Stomach (tissue), 8 donors: ENCODE measurements at regions not wholly inside any gene's neighbourhood (a gene's known extent, or its start where the extent isn't known, plus 50 kb on each side); places are given as distances from the start of the nearest gene placed in this dataset.
A peak's percentile ranks its signal among the peaks of the same experiment; 100 is the strongest.

Experiments
- DNase-seq, 2 donors: peaks; one replicate each; pipeline versions ENCODE4 v3.0.0 to v3.0.0-alpha.2; 2013 to 2019
- H3K27ac ChIP-seq, 5 donors: fragments of 200-600 bp in 4 of 5; sonication (generic) in 4 of 5; one replicate each; pipeline ENCODE4 v1.5.1; 2013 to 2019; ENCODE audit warnings: mild to moderate bottlenecking in 1 of 5, moderate library complexity in 1 of 5
- H3K27me3 ChIP-seq, 3 donors: fragments of 200-600 bp; sonication (generic); one replicate each; pipeline ENCODE4 v1.5.1; 2017 to 2019; ENCODE audit warnings: mixed run types in 1 of 3
- H3K36me3 ChIP-seq, 4 donors: fragments of 200-600 bp; sonication (generic); 1 replicate in 3 of 4; 2 replicates in 1 of 4; pipeline ENCODE4 v1.5.1; 2016 to 2019
- H3K4me1 ChIP-seq, 4 donors: fragments of 200-600 bp; sonication (generic); one replicate each; pipeline ENCODE4 v1.5.1; 2016 to 2019
- H3K4me3 ChIP-seq, 4 donors: fragments of 200-600 bp; sonication (generic) in 3 of 4; one replicate each; pipeline ENCODE4 v1.5.1; 2016 to 2019; ENCODE audit warnings: mild to moderate bottlenecking in 1 of 4
- H3K9me3 ChIP-seq, 4 donors: fragments of 200-600 bp; sonication (generic); one replicate each; pipeline ENCODE4 v1.5.1; 2016 to 2019
- EP300 ChIP-seq: sonication (generic); formaldehyde crosslinking; IDR thresholded peaks from one replicate; pipeline ENCODE4 v1.6.1; 2017; ENCODE audit warnings: antibody characterized with exemption
- POLR2A ChIP-seq, 4 donors: fragments of 450-650 bp; IDR thresholded peaks; one replicate each; pipeline ENCODE4 v1.6.1; 2016; ENCODE audit warnings: antibody characterized with exemption in 4 of 4, control low read depth in 2 of 4, mild to moderate bottlenecking in 1 of 4, moderate library complexity in 1 of 4
- POLR2AphosphoS5 ChIP-seq, 3 donors: sonication (generic); formaldehyde crosslinking; IDR thresholded peaks; one replicate each; pipeline ENCODE4 v1.6.1; 2016; ENCODE audit warnings: antibody characterized with exemption in 3 of 3
- WGBS, 5 donors: extraction: QIAGEN DNeasy Blood & Tissue Kit in 3 of 5; methylation state at CpG; one replicate each; pipeline versions ENCODE4 v1.1.5 to v1.1.7; 2013 to 2018; 5-methylcytosine and 5-hydroxymethylcytosine counted together
- intact Hi-C: fragments of 100-400 bp; cut with DNase I; formaldehyde crosslinking; loops from one replicate; pipeline ENCODE4 v1.15.1; 2023; ENCODE audit warnings: low total_unique reads
- TF ChIP-seq, protein P1 (sequence below), 7 experiments: fragments of 450-650 bp in 4 of 7; fragments of 200-600 bp in 3 of 7; sonication (generic) in 3 of 7; IDR thresholded peaks; one replicate each; pipeline ENCODE4 v1.5.1; 2016 to 2019; ENCODE audit warnings: antibody characterized with exemption in 7 of 7, control low read depth in 2 of 7, mild to moderate bottlenecking in 1 of 7
- donor health status: healthy with polysubstance abuse.
- donor health status: Bipolar disorder and iron deficiency.
- donor health status: healthy.

DNA sequence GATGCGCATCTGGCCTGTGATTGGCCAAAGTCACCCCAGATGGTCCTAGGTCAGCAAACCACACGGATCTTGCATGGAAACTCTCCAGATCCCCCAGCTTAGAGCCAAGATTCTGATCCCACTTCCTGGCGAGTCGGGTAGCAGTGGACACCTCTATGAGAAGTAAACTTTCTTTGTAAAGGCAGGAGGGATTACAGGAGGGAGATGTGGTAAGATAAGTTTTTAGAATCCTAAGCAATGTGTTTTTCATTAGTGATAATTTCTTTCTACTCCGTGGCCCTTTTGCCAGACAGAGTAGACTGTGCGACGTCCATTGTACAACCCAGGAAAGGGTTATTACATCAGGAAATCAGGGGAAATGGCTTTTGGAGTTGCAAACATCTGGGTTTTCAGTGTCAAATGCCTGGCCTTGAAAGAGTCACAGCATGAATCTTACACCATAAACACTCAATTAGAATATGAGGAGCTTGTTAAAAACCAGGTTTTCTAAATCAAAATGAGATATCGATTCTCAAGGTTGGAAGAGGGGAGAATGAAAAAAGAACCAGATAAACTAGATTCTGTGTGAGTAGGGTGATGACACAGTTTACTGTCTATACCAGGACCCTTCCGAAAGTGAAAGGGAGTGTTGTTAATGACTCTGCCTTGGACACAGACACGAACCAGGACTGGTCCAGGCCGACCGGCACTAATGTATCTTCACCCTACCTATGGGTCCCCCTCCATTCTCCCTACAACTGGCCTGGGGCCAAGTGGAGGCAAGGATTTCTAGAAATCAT lies 61.9 kb upstream of the WAC start:
- 66 to 77% (median 72%) methylated on average over 12 of the region's 12 CpGs for WGBS, 5 donors
- no peak overlapping the region for H3K4me3 ChIP-seq

GRCh38 chr10:28471652-28472050 lies 61.3 kb upstream of the WAC start:
- no peaks in the 10 kb centered on the region for H3K36me3 ChIP-seq
- H3K27ac ChIP-seq = no peak overlapping the region
- DNase-seq = no peak
- no peaks in the 10 kb centered on the region for H3K27me3 ChIP-seq
- H3K4me1 ChIP-seq = no peaks in the 10 kb centered on the region
- intact Hi-C loops = no loop called here
- no peaks in the 10 kb centered on the region for H3K9me3 ChIP-seq
- 88 to 97% (median 96%) methylated on average over 6 of the region's 6 CpGs for WGBS, 5 donors
- H3K4me3 ChIP-seq = no peak overlapping the region
- TF ChIP-seq EP300 (no peak), POLR2A (IDR thresholded peaks at IDR 0.05) (no peak), POLR2AphosphoS5 (IDR thresholded peaks at IDR 0.05) (no peak)

More for the DNA sequence above, 61.9 kb upstream of the WAC start:
- intact Hi-C loops = no loop called here
- Histone ChIP-seq H3K27me3 (no peaks in the 10 kb centered on the region), H3K9me3 (no peaks in the 10 kb centered on the region), H3K4me1 (no peaks in the 10 kb centered on the region), H3K36me3 (no peaks in the 10 kb centered on the region), H3K27ac (no peak overlapping the region)
- TF ChIP-seq EP300 = no peak
- no peak for TF ChIP-seq POLR2A (IDR thresholded peaks at IDR 0.05)
- TF ChIP-seq POLR2AphosphoS5 (IDR thresholded peaks at IDR 0.05) = no peak
- DNase-seq = no peak

DNA sequence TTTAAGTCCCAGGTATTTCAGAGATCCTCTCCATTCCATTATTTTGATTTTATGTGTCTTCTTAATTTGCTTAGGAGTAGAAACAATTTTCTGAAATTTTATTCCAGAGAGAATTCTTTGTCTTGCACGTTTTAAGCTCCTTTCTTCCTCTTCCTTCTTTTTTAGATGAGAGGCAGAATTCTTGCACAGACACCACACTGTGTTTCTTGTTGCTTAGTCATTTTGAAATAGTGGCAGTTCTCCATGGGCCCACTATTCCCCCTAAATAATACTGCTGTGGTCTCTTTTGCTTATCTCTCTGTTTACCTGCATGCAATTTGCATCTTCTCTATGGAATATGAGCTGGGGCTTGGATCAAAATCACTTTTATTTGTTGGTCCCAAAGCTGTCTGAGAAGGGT lies 54.3 kb upstream of the WAC start:
- TF ChIP-seq POLR2A (IDR thresholded peaks at IDR 0.05) = no peak
- no peak for TF ChIP-seq POLR2AphosphoS5 (IDR thresholded peaks at IDR 0.05)
- TF ChIP-seq, protein P1, sequence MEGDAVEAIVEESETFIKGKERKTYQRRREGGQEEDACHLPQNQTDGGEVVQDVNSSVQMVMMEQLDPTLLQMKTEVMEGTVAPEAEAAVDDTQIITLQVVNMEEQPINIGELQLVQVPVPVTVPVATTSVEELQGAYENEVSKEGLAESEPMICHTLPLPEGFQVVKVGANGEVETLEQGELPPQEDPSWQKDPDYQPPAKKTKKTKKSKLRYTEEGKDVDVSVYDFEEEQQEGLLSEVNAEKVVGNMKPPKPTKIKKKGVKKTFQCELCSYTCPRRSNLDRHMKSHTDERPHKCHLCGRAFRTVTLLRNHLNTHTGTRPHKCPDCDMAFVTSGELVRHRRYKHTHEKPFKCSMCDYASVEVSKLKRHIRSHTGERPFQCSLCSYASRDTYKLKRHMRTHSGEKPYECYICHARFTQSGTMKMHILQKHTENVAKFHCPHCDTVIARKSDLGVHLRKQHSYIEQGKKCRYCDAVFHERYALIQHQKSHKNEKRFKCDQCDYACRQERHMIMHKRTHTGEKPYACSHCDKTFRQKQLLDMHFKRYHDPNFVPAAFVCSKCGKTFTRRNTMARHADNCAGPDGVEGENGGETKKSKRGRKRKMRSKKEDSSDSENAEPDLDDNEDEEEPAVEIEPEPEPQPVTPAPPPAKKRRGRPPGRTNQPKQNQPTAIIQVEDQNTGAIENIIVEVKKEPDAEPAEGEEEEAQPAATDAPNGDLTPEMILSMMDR (IDR thresholded peaks at IDR 0.05) = no peak
- no peak for TF ChIP-seq EP300
- Histone ChIP-seq H3K36me3 (no peaks in the 10 kb centered on the region), H3K27ac (no peak overlapping the region), H3K4me3 (no peak overlapping the region), H3K4me1 (no peaks in the 10 kb centered on the region), H3K9me3 (peaks cover 0 to 5% (median 0%) of the 10 kb centered on the region in 4 donors), H3K27me3 (no peaks in the 10 kb centered on the region)
- 36 to 63% (median 57%) methylated on average over 1 of the region's 1 CpG for WGBS, 5 donors
- DNase-seq = no peak
- intact Hi-C loops = no loop called here

- Histone ChIP-seq H3K4me1 (no peaks in the 10 kb centered on the region), H3K27ac (no peak overlapping the region), H3K27me3 (no peaks in the 10 kb centered on the region), H3K4me3 (no peak overlapping the region), H3K9me3 (peaks cover 0 to 5% (median 0%) of the 10 kb centered on the region in 4 donors), H3K36me3 (no peaks in the 10 kb centered on the region)
- TF ChIP-seq POLR2AphosphoS5 (IDR thresholded peaks at IDR 0.05) (no peak), EP300 (no peak), POLR2A (IDR thresholded peaks at IDR 0.05) (no peak)
- TF ChIP-seq, protein P1 (IDR thresholded peaks at IDR 0.05) = no peak
- WGBS, 5 donors = 20 to 42% (median 28%) methylated on average over 5 of the region's 5 CpGs
- DNase-seq = peak in 1 of 2 donors; percentile 56
- intact Hi-C loops = no loop called here
Observed at GRCh38 chr10:28479425-28479865, 53.5 kb upstream of the WAC start.

DNA sequence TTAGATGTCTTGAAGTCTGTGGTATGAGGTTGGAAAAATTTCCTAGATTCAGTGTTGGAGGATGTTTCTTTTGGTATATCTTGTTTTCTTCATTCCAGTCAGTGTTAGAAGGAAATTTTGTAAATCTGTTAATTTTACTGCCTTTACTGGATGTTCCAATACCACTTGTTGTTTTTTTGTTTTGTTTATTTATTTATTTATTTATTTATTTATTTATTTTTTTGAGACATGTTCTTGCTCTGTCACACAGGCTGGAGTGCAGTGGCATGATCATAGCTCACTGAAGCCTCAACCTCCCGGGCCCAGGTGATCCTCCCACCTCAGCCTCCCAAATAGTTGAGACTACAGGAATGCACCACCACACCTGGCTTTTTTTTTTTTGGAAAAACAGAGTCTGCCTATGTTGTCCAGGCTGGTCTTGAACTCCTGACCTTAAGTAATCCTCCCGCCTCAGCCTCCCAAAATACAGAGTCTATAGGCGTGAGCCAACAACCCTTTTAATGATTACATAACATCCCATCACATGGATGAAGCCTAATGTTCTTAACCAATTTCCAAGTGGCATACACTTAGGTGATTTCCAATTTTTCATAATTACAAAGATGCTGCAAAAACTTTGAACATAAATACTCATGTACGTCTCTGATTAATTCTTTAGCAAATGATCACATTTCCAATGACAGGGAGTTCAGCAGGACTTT lies 52.8 kb upstream of the WAC start:
- Histone ChIP-seq H3K36me3 (no peaks in the 10 kb centered on the region), H3K9me3 (peaks cover 0 to 5% (median 0%) of the 10 kb centered on the region in 4 donors), H3K4me3 (no peak overlapping the region), H3K27ac (no peak overlapping the region), H3K4me1 (no peaks in the 10 kb centered on the region), H3K27me3 (no peaks in the 10 kb centered on the region)
- TF ChIP-seq, protein P1 (IDR thresholded peaks at IDR 0.05) = no peak
- no peak for TF ChIP-seq EP300
- no peak for TF ChIP-seq POLR2A (IDR thresholded peaks at IDR 0.05)
- no peak for TF ChIP-seq POLR2AphosphoS5 (IDR thresholded peaks at IDR 0.05)
- DNase-seq = no peak
- intact Hi-C loops = no loop called here
- WGBS, 5 donors = 83 to 93% (median 88%) methylated on average over 4 of the region's 4 CpGs
